LoVo (cell line): ENCODE measurements at regions not wholly inside any gene's neighbourhood (a gene's known extent, or its start where the extent isn't known, plus 50 kb on each side); places are given as distances from the start of the nearest gene placed in this dataset.

Source experiments
- DNase-seq: peaks from one replicate; pipeline ENCODE4 v3.0.0-alpha.2; 2016; ENCODE audit warnings: low spot score

DNA sequence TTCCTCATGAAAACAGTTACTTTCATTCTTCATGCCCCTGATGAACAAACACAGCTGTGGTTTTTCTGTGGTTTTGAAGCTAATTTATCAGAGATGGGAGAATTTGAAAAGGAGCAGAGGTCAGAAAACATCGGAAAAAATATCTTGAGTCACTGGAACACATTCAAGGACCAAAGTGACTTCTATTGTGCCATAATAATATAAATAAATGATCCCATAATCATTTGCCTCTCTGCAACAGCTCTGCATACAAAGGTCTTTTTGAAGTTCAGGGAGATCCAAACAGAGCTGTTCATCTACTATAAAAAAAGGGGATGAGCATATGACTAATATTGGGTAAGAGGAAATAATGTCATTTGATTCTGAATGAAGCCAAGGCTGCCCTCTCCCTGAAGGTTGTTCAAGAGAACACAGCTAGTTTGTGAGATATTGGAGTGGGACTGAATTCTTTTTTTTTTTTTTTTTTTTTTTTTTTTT lies 201.3 kb upstream of the GALNT5 start:
- no peak for DNase-seq

- DNase-seq = no peak
These were observed 199.3 kb upstream of the GALNT5 start for GRCh38 chr2:157058161-157058560.

- DNase-seq = no peak
These were observed 198.5 kb upstream of the GALNT5 start for GRCh38 chr2:157059036-157059435.

GRCh38 chr2:157061799-157062198 lies 195.7 kb upstream of the GALNT5 start:
- DNase-seq = no peak

DNA sequence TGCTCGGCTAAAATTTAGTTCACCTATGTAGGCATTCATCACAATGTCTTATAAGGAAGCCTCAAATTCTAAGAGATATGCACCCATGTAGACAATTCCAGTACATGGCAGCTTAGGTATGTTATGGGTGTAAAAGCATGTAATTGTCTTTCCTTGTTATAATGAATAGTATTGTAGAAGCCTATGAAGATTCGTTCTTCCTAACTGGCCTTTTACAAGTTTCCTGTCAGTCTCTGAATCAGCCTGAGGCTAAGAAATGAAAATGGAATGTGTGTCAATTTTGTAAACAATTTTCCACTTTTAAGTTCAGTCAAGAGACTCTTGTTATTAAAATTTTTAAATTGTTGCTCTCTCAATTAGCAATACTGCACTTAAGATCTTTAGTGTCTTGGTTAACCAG lies 189.9 kb upstream of the GALNT5 start:
- no peak for DNase-seq

DNA sequence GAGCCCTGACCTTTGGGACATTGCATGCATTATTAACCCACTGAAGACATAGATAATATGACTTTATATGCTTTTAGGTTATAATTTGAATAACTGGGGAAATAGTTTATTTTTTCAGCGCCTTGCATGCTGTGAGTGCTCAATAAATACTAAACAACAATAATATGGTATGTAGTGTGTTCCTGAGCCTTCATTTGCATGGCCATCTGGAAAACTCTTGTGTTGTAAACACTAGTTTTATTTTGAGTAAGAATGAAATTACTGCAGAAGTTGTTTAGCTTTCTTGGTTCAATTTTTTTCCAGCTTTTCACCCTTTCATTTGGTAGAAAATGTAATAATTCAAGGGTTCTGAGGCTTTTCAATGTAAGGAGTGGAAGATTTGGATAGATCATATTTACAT lies 189.3 kb upstream of the GALNT5 start:
- no peak for DNase-seq

- DNase-seq = no peak
These were observed 181.6 kb upstream of the GALNT5 start for GRCh38 chr2:157075924-157076323.

- DNase-seq = no peak
These were observed 180.9 kb upstream of the GALNT5 start for GRCh38 chr2:157076526-157077161.

GRCh38 chr2:157077753-157078350 lies 179.7 kb upstream of the GALNT5 start:
- DNase-seq = no peak

GRCh38 chr2:157082950-157083349 lies 174.6 kb upstream of the GALNT5 start:
- no peak for DNase-seq

DNA sequence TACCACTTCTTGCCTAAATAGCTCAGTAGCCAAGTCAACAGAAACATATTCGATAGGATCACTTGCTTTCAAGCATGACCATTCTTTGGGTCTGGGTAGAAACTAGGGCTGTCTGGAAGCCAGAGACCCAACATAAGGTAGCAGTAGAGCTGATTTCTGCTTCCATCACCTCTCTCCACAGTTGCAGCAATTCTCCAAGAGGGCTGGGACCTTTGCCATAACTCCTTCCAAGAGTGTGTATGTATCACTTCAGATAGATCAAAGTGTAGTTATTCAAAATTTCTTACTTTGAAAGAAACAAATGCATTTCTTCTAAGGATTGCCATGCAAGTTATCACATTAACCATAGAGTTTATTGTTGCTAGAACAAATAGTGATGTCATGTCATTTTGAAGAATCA lies 172.0 kb upstream of the GALNT5 start:
- no peak for DNase-seq

DNA sequence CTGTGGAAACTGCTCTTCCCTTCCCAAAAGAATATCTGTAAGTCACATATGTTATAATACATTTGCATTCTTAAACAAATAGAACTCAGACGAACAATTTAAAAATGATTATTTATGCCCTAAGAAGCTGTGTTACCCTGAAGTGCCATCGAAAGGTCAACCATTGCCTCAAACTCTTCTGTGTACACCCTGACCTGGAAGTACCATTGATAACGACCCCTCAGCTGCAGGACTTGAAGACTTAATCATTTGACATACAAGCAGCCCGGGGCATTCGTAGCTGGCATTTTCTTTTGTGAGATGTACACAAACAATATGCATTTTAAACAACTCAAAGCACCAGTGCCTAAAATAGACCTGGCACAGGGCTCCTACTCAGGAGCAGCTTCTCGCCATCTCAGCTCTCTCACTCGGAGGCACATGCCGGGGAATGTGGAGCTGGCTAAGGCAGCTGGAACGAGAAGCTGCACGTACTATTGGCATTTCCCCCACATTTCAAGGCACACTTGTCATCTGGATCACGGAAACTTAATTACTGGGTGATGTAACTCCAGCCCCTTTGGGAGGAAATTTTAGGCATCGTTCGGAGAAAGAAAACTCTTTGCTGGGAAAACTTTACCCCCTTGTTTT lies 170.0 kb upstream of the GALNT5 start:
- no peak for DNase-seq

DNA sequence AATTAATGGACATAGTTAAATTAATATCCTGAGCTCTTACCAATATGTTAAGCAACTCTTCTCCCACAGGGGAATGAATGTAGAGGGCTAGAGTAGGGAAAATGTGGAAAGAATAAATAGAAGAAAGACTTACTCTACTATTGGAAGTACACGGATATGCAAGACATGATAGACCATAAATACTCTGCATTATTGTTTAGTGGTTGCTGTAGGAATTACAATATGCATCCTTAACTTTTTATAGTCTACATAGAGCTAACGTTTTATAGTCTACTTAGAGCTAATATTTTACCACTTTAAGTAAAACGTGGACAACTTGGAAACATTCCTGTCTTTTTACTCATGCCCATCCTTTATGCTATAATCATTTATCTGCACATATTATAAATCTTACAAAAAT lies 163.8 kb upstream of the GALNT5 start:
- no peak for DNase-seq

GRCh38 chr2:157105372-157105771 lies 152.1 kb upstream of the GALNT5 start:
- DNase-seq = no peak

DNA sequence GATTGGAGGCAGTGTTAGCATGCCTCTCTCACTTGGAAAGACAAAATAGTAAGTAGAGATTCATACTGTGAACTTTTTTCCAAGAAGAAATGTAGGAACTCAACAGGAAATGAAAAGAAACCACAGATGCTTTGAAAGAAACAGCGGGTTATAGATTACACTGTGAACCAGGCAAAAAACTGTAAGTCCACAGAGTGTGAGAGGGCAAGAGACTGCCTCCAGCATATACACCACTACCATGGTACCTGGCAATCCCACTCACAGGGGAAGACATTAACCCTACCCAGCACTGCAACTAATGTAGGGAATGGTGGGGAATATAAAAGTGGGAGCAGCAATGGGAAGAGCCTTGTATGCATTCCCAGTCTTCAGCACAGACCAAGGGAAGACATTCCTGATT lies 150.6 kb upstream of the GALNT5 start:
- DNase-seq = no peak

- no peak for DNase-seq
These were observed 150.0 kb upstream of the GALNT5 start for GRCh38 chr2:157107460-157107859.

DNA sequence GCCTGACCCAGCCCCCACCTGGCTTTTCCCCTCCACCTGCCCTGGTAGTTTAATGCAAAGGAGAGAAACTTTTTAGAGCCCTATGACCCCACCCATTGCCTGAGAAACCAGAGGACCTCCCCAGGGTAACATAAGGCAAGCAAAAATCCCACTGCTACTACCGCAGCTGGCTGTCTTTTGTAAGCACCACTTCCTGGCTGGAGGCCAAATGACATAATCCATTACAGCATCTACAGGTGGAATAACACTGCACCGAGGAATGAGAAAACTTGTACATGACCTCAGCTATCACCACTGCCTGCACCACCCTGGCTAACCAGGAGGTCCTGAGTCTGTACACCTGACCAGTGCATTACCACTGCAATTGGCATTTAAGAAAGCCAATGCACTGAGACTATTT lies 149.6 kb upstream of the GALNT5 start:
- DNase-seq = no peak

DNA sequence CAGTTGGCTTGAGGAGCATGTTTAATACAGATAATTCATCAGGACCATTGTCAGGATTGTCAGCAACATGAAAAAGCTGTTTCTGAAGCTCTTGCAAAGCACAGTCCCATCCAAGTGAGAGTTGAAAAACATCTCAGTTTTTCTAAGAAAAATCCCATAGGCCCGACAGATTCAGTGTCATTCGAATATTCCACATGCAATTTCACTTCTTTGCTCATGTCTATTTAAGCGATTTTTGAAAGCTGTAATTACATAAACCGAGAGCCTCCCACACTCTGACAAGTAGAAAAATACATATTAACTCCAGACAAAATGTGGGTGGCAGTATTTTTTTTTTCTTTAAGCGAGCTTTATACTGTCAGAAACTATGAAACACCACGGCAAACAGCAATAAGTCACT lies 134.7 kb upstream of the GALNT5 start:
- DNase-seq = no peak

DNA sequence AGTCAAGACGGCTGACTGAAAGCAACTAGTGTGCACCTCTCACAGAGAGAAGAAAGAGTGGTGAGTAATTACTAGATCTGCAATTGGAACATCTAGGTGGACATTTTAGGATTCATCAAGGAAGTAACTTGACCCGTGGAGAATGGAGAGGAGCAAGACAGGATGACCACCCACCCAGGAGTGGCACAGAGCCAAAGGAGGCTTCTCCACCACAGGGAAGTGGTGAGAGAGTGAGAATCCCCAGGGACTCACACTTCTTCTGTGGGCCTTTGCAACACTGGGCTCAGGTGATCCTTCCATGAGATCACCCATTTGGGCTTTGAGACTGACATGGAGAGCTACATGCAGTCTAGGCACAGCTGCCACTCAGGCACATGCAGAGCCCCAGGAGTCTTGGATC lies 132.8 kb upstream of the GALNT5 start:
- DNase-seq = no peak

DNA sequence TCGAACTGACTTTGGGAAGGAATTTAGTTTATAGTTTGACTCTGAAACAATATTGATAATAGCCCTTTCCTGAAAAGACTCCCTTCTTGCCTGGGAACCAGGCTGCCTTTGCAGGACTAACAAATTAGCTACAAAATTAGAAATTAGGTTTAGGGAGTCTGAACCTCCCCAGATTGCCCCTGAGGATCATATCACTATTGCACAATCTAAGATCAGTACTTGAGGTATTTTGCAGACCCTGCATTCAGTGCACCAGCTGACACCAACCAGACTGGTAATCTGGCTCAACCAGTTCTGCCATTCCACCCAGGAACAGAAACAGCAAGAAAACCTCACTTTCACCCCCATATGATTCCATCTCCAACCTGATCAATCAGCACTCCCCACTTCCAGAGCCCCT lies 131.8 kb upstream of the GALNT5 start:
- no peak for DNase-seq

- no peak for DNase-seq
These were observed 130.1 kb upstream of the GALNT5 start for GRCh38 chr2:157127249-157128012.

- no peak for DNase-seq
These were observed 113.6 kb upstream of the GALNT5 start for GRCh38 chr2:157143901-157144300.

DNA sequence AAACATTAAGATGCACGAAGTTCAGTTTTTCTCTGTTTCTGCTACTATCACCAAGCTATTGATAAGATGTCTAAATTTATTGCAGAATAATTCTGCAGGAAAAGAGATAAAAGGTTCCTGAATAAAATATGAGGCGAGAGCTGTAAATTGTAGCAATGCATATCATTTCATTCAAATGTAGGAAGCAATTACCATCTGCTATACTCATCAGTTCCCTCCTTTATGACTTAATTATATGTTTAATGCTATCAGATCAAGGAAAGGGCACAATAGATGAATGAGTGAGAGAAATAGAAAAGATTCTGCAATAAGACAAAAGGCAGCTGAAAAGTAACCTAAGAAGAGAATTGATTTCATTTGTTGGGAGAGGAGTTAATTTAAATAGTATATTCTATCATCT lies 108.2 kb upstream of the GALNT5 start:
- no peak for DNase-seq
